BE2C (cell line): ENCODE measurements at regions not wholly inside any gene's neighbourhood (a gene's known extent, or its start where the extent isn't known, plus 50 kb on each side); places are given as distances from the start of the nearest gene placed in this dataset.

ENCODE experiments used
- DNase-seq: peaks from one replicate; pipeline ENCODE4 v3.0.0-alpha.2; 2020
- H3K27me3 ChIP-seq: fragments of 250-450 bp; sonication (Bioruptor Pico); 2 replicates; pipeline ENCODE4 v1.5.1; 2020; ENCODE audit warnings: mild to moderate bottlenecking
- H3K36me3 ChIP-seq: fragments of 250-450 bp; sonication (Bioruptor Pico); 2 replicates; pipeline ENCODE4 v1.5.1; 2020; ENCODE audit warnings: mild to moderate bottlenecking
- H3K4me1 ChIP-seq: fragments of 250-450 bp; sonication (Bioruptor Pico); 2 replicates; pipeline ENCODE4 v1.5.1; 2020
- H3K4me3 ChIP-seq: 2 replicates; pipeline ENCODE4 v1.5.1; 2011; ENCODE audit warnings: low read depth, low read length
- H3K9me3 ChIP-seq: fragments of 250-450 bp; sonication (Bioruptor Pico); 2 replicates; pipeline ENCODE4 v1.5.1; 2020
- TF ChIP-seq, protein P1 (sequence below): IDR thresholded peaks from 2 replicates; pipeline ENCODE4 v1.5.1; 2012; ENCODE audit warnings: mild to moderate bottlenecking, low read depth, low read length

DNA sequence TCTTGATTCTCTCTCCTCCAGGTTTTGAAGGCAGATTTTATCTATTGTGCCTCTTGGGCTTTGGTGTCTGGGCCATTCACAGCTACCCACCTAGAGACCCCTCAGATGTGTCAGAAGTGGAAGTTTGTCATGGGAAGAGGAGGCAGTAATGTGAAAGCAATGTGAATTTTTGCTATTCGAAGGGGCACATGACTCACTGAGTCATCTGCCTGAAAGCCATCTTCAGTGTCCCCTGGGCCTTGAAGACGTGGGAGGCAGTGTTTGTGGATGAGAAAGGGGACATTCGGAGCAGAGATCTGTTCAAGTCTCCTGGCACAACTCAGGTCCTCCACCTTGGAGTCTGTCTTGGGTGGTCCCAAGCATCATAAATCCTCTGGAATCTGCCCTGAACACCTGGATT is 530.2 kb downstream of the NPIPA7 start:
- Histone ChIP-seq H3K27me3 (no peaks in the 10 kb centered on the region), H3K4me3 (no peak overlapping the region), H3K36me3 (no peaks in the 10 kb centered on the region), H3K9me3 (no peaks in the 10 kb centered on the region), H3K4me1 (no peaks in the 10 kb centered on the region)
- DNase-seq, result no peak
- TF ChIP-seq, protein P1, sequence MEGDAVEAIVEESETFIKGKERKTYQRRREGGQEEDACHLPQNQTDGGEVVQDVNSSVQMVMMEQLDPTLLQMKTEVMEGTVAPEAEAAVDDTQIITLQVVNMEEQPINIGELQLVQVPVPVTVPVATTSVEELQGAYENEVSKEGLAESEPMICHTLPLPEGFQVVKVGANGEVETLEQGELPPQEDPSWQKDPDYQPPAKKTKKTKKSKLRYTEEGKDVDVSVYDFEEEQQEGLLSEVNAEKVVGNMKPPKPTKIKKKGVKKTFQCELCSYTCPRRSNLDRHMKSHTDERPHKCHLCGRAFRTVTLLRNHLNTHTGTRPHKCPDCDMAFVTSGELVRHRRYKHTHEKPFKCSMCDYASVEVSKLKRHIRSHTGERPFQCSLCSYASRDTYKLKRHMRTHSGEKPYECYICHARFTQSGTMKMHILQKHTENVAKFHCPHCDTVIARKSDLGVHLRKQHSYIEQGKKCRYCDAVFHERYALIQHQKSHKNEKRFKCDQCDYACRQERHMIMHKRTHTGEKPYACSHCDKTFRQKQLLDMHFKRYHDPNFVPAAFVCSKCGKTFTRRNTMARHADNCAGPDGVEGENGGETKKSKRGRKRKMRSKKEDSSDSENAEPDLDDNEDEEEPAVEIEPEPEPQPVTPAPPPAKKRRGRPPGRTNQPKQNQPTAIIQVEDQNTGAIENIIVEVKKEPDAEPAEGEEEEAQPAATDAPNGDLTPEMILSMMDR, result no peak

DNA sequence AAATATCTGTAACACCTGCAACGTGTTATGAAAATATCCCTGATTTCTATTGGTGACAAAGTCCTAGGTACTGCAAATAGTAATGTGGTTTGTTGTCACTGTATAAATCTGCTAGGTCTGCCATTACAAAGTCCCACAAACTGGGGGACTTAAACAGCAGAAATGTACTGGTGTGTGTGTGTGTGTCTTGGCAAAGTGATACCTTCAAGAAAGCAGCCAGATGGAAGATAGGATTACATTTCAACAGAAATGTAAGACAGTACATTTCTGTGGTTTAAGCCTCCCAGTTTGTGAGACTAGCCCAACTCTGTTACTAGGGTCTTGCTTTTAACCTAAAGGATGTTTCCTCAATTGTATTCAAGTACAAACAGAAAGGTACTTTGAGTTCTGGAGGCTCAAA is 531.7 kb downstream of the NPIPA7 start:
- DNase-seq, result no peak
- TF ChIP-seq, protein P1, result no peak
- no peaks in the 10 kb centered on the region for H3K4me1 ChIP-seq
- no peaks in the 10 kb centered on the region for H3K27me3 ChIP-seq
- H3K9me3 ChIP-seq, result no peaks in the 10 kb centered on the region
- H3K4me3 ChIP-seq, result no peak overlapping the region
- H3K36me3 ChIP-seq, result no peaks in the 10 kb centered on the region

DNA sequence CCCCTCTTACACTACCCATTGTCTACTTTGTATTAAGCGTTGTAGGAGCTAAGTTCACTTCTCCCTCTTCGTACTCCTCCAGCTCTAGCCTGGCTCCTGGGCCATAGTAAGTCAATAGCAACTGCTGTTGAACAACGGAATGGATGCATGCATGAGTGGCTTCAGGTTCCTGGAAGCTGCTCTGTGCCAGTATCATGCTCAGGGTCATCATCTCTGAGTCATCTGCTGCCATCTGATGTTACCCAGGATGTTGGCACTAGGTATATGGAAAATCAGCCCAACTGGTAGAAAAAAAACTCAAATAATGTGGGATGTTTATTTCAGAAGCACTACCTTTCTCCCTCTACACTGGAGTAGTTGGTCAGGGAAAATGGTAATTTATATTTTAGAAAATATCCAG is 536.8 kb downstream of the NPIPA7 start:
- DNase-seq, result no peak
- H3K27me3 ChIP-seq, result no peaks in the 10 kb centered on the region; the same call in 1 of the 2 replicates
- TF ChIP-seq, protein P1, result no peak
- no peak overlapping the region for H3K4me3 ChIP-seq
- no peaks in the 10 kb centered on the region for H3K4me1 ChIP-seq
- H3K36me3 ChIP-seq, result no peaks in the 10 kb centered on the region
- H3K9me3 ChIP-seq, result no peaks in the 10 kb centered on the region

DNA sequence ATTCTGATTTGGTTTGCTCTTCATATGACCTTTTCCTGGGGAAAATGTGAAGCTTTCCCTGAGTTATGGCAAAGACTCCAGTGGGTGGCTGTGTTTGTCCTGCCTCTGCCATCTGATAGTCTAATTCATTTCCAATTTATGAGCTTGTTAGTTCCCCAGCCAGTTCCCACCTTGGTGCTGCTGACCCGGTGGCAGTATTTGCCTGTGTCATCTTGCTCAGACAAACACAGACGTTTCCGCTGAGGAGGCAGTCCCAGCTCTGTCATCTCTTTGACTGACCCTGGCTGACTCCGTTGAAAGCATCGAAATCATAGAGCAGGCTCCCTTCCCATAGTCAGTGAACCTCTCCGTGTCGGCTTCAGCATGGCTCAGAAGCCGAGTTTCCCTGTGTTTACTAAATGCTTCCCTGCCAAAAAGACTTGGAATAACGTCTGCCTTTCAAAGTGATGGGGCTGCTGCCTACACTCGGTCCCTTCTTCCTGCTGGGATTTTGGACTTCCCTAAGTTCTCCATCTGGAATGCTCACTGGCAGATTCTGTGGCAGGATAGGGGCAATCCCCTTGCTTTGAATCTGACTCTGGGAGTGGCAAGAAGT is 538.3 kb downstream of the NPIPA7 start:
- no peaks in the 10 kb centered on the region; the same call in 1 of the 2 replicates for H3K27me3 ChIP-seq
- no peaks in the 10 kb centered on the region for H3K9me3 ChIP-seq
- TF ChIP-seq, protein P1, result no peak
- H3K4me3 ChIP-seq, result no peak overlapping the region
- no peaks in the 10 kb centered on the region for H3K4me1 ChIP-seq
- DNase-seq, result no peak
- H3K36me3 ChIP-seq, result no peaks in the 10 kb centered on the region

DNA sequence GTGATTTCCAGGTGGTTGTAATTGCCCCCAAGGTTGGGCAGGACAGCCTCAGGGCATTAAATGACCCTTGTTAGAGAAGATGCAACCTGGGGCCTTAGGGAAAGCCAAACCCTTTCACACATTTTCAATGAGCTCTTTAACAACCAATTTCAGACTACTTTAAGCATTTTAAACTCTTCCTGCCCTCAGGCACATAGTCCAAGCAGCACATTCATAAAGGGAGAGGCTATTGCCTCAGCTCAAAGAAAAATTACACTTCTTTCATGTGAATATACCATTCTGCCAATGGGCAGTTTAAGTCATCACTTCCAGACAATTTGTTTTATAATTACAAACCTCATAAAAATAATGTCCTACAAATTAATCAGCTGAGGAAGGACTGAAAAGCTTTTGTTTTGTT is 544.5 kb downstream of the NPIPA7 start:
- DNase-seq, result no peak
- Histone ChIP-seq H3K9me3 (no peaks in the 10 kb centered on the region), H3K36me3 (no peaks in the 10 kb centered on the region), H3K4me3 (no peak overlapping the region), H3K4me1 (no peaks in the 10 kb centered on the region), H3K27me3 (no peaks in the 10 kb centered on the region; the same call in 1 of the 2 replicates)
- TF ChIP-seq, protein P1, result no peak

DNA sequence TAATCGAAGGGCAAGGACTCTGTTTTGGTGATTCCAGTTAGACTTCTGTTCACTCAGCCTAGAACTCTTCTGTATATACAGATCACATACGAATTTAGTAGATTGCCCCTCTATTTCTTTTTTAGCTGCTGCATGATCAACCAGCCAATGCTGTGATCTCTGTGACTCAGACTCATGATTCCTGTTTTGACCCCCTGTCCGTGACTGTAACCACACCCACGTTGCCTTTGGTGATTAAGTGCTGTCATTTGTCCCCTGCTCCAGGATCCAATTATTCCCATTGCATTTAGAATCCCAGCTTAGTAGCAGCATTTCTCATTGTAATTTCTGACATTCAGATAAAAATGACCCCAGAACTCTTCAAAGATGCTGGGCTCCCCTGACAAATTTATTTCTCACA is 545.7 kb downstream of the NPIPA7 start:
- Histone ChIP-seq H3K4me1 (no peaks in the 10 kb centered on the region), H3K9me3 (no peaks in the 10 kb centered on the region), H3K4me3 (no peak overlapping the region), H3K27me3 (no peaks in the 10 kb centered on the region), H3K36me3 (no peaks in the 10 kb centered on the region)
- DNase-seq, result no peak
- TF ChIP-seq, protein P1, result no peak
